WTC11 (cell line): ENCODE measurements at regions not wholly inside any gene's neighbourhood (a gene's known extent, or its start where the extent isn't known, plus 50 kb on each side); places are given as distances from the start of the nearest gene placed in this dataset.

ENCODE experiments used
- ATAC-seq: fragments of 200-7000 bp; cut with Tn5 transposase; 2 replicates; pipeline ENCODE4 v1.10.0; 2021; ENCODE audit warnings: mild to moderate bottlenecking, moderate library complexity
- CTCF ChIA-PET: fragments of 300-600 bp; sonication (Branson Sonifier 250); formaldehyde crosslinking; loops from one replicate; lab custom pipeline; 2021; ENCODE audit warnings: antibody characterized with exemption; lab: Charles Lee
- POLR2A ChIA-PET: fragments of 350-600 bp; sonication (Branson Sonifier 250); formaldehyde crosslinking; loops from one replicate; lab custom pipeline; 2021; ENCODE audit warnings: antibody characterized with exemption; lab: Charles Lee
- DNase-seq: peaks from one replicate; pipeline ENCODE4 v3.0.0; 2021; ENCODE audit warnings: low spot score
- H3K27ac Mint-ChIP-seq: 2 replicates; pipeline ENCODE4 v1.8.0; 2021; ENCODE audit warnings: mixed read lengths
- H3K27me3 Mint-ChIP-seq: 2 replicates; pipeline ENCODE4 v1.8.0; 2021; ENCODE audit warnings: low read depth, mild to moderate bottlenecking, moderate library complexity, mixed read lengths
- H3K36me3 Mint-ChIP-seq: 2 replicates; pipeline ENCODE4 v1.8.0; 2021; ENCODE audit warnings: mixed read lengths
- H3K4me1 Mint-ChIP-seq: 2 replicates; pipeline ENCODE4 v1.8.0; 2022; ENCODE audit warnings: mixed read lengths
- H3K4me3 Mint-ChIP-seq: 2 replicates; pipeline ENCODE4 v1.8.0; 2021; ENCODE audit warnings: mild to moderate bottlenecking, moderate library complexity, mixed read lengths
- H3K9me3 Mint-ChIP-seq: 2 replicates; pipeline ENCODE4 v1.8.0; 2021; ENCODE audit warnings: mixed read lengths
- CBFB ChIP-seq: sonication (generic); formaldehyde crosslinking; IDR thresholded peaks from 2 replicates; pipeline ENCODE4 v1.8.1; 2022; ENCODE audit warnings: mild to moderate bottlenecking, low read depth, missing genetic modification reagents
- E2F4 ChIP-seq: sonication (generic); formaldehyde crosslinking; IDR thresholded peaks from 2 replicates; pipeline ENCODE4 v1.8.1; 2022; ENCODE audit warnings: low read depth, mild to moderate bottlenecking, moderate library complexity, missing genetic modification reagents, borderline replicate concordance
- FOXK1 ChIP-seq: sonication (generic); formaldehyde crosslinking; IDR thresholded peaks from 2 replicates; pipeline ENCODE4 v1.8.0; 2022; ENCODE audit warnings: mild to moderate bottlenecking, moderate library complexity, missing genetic modification reagents
- FOXP1 ChIP-seq: sonication (generic); formaldehyde crosslinking; IDR thresholded peaks from 2 replicates; pipeline ENCODE4 v1.8.0; 2022; ENCODE audit warnings: missing genetic modification reagents, mild to moderate bottlenecking, moderate library complexity, borderline replicate concordance
- HMGA2 ChIP-seq: fragments of 250-450 bp; sonication (Bioruptor Pico); IDR thresholded peaks from 2 replicates; pipeline ENCODE4 v1.4.0; 2021; ENCODE audit warnings: mild to moderate bottlenecking, moderate library complexity
- MAX ChIP-seq: sonication (generic); formaldehyde crosslinking; IDR thresholded peaks from 2 replicates; pipeline ENCODE4 v1.8.0; 2022; ENCODE audit warnings: mild to moderate bottlenecking, missing genetic modification reagents
- NFATC4 ChIP-seq: fragments of 250-450 bp; sonication (Bioruptor Pico); IDR thresholded peaks from 2 replicates; pipeline ENCODE4 v1.9.0; 2021; ENCODE audit warnings: mild to moderate bottlenecking
- NFE2L1 ChIP-seq: sonication (generic); formaldehyde crosslinking; IDR thresholded peaks from 2 replicates; pipeline ENCODE4 v1.8.1; 2023; ENCODE audit warnings: missing genetic modification reagents
- NFYB ChIP-seq: sonication (generic); formaldehyde crosslinking; conservative IDR thresholded peaks from 2 replicates; pipeline ENCODE4 v1.8.0; 2022; ENCODE audit warnings: low read depth, missing genetic modification reagents
- NR2C2 ChIP-seq: sonication (generic); formaldehyde crosslinking; IDR thresholded peaks from 2 replicates; pipeline ENCODE4 v1.8.0; 2022; ENCODE audit warnings: mild to moderate bottlenecking, missing genetic modification reagents
- OVOL2 ChIP-seq: fragments of 250-450 bp; sonication (Bioruptor Pico); IDR thresholded peaks from 2 replicates; pipeline ENCODE4 v1.9.0; 2021; ENCODE audit warnings: mild to moderate bottlenecking, borderline replicate concordance
- SMAD4 ChIP-seq: sonication (generic); formaldehyde crosslinking; IDR thresholded peaks from 2 replicates; pipeline ENCODE4 v1.8.0; 2022; ENCODE audit warnings: mild to moderate bottlenecking, missing genetic modification reagents
- TCF7 ChIP-seq: sonication (generic); formaldehyde crosslinking; IDR thresholded peaks from 2 replicates; pipeline ENCODE4 v1.8.0; 2022; ENCODE audit warnings: mild to moderate bottlenecking, low read depth, missing genetic modification reagents, moderate library complexity
- TEAD1 ChIP-seq: sonication (generic); formaldehyde crosslinking; IDR thresholded peaks from 2 replicates; pipeline ENCODE4 v1.8.0; 2022; ENCODE audit warnings: mild to moderate bottlenecking, missing genetic modification reagents
- TP53 ChIP-seq: sonication (generic); formaldehyde crosslinking; IDR thresholded peaks from 2 replicates; pipeline ENCODE4 v1.8.1; 2023; ENCODE audit warnings: mild to moderate bottlenecking, missing genetic modification reagents
- ZNF423 ChIP-seq: fragments of 250-450 bp; sonication (Bioruptor Pico); IDR thresholded peaks from 2 replicates; pipeline ENCODE4 v2.1.2; 2022; ENCODE audit warnings: mild to moderate bottlenecking, moderate library complexity
- TF ChIP-seq, protein P1 (sequence below): sonication (generic); formaldehyde crosslinking; IDR thresholded peaks from 2 replicates; pipeline ENCODE4 v1.8.0; 2023; ENCODE audit warnings: missing genetic modification reagents, mild to moderate bottlenecking, borderline replicate concordance
- TF ChIP-seq, protein P2 (sequence below): fragments of 250-450 bp; sonication (Bioruptor Pico); conservative IDR thresholded peaks from 2 replicates; pipeline ENCODE4 v1.9.0; 2021; ENCODE audit warnings: mild to moderate bottlenecking
- TF ChIP-seq, protein P3 (sequence below): fragments of 250-450 bp; sonication (Bioruptor Pico); IDR thresholded peaks from 2 replicates; pipeline ENCODE4 v1.9.0; 2021; ENCODE audit warnings: mild to moderate bottlenecking
- TF ChIP-seq, protein P4 (sequence below): fragments of 250-450 bp; sonication (Bioruptor Pico); IDR thresholded peaks from 2 replicates; pipeline ENCODE4 v1.9.0; 2021; ENCODE audit warnings: mild to moderate bottlenecking, borderline replicate concordance
- TF ChIP-seq, protein P5 (sequence below): sonication (generic); formaldehyde crosslinking; IDR thresholded peaks from 2 replicates; pipeline ENCODE4 v1.8.0; 2022; ENCODE audit warnings: mild to moderate bottlenecking, missing genetic modification reagents

GRCh38 chr2:241925821-241926441 lies 56.4 kb downstream of the RTP5 start:
- ChIA-PET CTCF (no interaction called here), POLR2A (no interaction called here)
- DNase-seq (no peak), ATAC-seq (no peak; the same call in 1 of the 2 replicates)
- Mint-ChIP-seq H3K4me1 (0 out of 2 replicates have a peak, but pooled peaks cover 5% of the 10 kb centered on the region), H3K36me3 (no peaks in the 10 kb centered on the region), H3K27ac (no peak overlapping the region), H3K27me3 (no peaks in the 10 kb centered on the region), H3K9me3 (no peaks in the 10 kb centered on the region), H3K4me3 (no peak overlapping the region)
- TF ChIP-seq TCF7 = no peak
- TF ChIP-seq HMGA2 (CRISPR knock-in tag) = no peak
- no peak for TF ChIP-seq TP53 (CRISPR knock-in tag)
- TF ChIP-seq OVOL2 (CRISPR knock-in tag) = no peak
- TF ChIP-seq MAX (CRISPR knock-in tag) = no peak
- TF ChIP-seq FOXK1 = no peak
- no peak for TF ChIP-seq TEAD1 (CRISPR knock-in tag)
- no peak for TF ChIP-seq NFATC4 (CRISPR knock-in tag)
- TF ChIP-seq NFE2L1 (CRISPR knock-in tag) = no peak

- Mint-ChIP-seq H3K27ac (no peak overlapping the region), H3K9me3 (no peaks in the 10 kb centered on the region)
- no peak; the same call in 1 of the 2 replicates for ATAC-seq
- TF ChIP-seq SMAD4 (CRISPR knock-in tag) (no peak), FOXP1 (CRISPR knock-in tag) (no peak), ZNF423 (CRISPR knock-in tag) (no peak), NR2C2 (CRISPR knock-in tag) (no peak), NFYB (CRISPR knock-in tag) (no peak), OVOL2 (CRISPR knock-in tag) (no peak), CBFB (CRISPR knock-in tag) (no peak), E2F4 (no peak)
- TF ChIP-seq, protein P1, sequence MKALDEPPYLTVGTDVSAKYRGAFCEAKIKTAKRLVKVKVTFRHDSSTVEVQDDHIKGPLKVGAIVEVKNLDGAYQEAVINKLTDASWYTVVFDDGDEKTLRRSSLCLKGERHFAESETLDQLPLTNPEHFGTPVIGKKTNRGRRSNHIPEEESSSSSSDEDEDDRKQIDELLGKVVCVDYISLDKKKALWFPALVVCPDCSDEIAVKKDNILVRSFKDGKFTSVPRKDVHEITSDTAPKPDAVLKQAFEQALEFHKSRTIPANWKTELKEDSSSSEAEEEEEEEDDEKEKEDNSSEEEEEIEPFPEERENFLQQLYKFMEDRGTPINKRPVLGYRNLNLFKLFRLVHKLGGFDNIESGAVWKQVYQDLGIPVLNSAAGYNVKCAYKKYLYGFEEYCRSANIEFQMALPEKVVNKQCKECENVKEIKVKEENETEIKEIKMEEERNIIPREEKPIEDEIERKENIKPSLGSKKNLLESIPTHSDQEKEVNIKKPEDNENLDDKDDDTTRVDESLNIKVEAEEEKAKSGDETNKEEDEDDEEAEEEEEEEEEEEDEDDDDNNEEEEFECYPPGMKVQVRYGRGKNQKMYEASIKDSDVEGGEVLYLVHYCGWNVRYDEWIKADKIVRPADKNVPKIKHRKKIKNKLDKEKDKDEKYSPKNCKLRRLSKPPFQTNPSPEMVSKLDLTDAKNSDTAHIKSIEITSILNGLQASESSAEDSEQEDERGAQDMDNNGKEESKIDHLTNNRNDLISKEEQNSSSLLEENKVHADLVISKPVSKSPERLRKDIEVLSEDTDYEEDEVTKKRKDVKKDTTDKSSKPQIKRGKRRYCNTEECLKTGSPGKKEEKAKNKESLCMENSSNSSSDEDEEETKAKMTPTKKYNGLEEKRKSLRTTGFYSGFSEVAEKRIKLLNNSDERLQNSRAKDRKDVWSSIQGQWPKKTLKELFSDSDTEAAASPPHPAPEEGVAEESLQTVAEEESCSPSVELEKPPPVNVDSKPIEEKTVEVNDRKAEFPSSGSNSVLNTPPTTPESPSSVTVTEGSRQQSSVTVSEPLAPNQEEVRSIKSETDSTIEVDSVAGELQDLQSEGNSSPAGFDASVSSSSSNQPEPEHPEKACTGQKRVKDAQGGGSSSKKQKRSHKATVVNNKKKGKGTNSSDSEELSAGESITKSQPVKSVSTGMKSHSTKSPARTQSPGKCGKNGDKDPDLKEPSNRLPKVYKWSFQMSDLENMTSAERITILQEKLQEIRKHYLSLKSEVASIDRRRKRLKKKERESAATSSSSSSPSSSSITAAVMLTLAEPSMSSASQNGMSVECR (CRISPR knock-in tag) = no peak
- TF ChIP-seq, protein P2, sequence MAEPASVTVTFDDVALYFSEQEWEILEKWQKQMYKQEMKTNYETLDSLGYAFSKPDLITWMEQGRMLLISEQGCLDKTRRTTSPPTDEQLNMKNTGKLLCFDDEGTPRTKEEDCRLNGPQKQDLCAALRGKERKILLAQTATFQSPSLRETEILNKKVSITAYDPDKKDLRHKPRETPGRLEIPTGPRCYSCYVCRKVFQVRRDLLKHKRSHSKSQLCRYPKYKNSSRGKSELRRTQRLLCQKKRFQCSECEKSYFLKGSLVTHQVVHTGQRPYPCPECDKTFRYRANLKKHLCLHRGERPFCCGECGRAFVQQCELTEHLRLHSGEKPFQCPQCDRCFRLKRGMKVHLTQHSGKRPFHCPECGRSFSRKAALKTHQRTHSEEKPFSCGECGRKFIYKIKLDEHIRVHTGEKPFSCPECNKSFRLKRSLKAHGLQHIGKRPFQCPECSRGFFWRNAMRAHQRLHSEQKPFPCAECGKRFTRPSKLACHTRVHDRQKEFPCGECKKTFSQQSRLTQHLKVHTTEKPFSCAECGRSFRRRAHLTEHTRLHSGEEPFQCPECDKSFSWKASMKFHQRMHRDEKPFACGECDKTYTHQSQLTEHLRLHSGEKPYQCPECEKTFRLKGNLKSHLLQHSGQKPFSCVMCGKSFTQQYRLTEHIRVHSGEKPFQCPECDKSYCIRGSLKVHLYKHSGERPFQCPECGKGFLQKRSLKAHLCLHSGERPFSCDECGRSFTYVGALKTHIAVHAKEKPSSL = no peak
- TF ChIP-seq, protein P3, sequence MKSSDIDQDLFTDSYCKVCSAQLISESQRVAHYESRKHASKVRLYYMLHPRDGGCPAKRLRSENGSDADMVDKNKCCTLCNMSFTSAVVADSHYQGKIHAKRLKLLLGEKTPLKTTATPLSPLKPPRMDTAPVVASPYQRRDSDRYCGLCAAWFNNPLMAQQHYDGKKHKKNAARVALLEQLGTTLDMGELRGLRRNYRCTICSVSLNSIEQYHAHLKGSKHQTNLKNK (CRISPR knock-in tag) = no peak
- TF ChIP-seq, protein P4, sequence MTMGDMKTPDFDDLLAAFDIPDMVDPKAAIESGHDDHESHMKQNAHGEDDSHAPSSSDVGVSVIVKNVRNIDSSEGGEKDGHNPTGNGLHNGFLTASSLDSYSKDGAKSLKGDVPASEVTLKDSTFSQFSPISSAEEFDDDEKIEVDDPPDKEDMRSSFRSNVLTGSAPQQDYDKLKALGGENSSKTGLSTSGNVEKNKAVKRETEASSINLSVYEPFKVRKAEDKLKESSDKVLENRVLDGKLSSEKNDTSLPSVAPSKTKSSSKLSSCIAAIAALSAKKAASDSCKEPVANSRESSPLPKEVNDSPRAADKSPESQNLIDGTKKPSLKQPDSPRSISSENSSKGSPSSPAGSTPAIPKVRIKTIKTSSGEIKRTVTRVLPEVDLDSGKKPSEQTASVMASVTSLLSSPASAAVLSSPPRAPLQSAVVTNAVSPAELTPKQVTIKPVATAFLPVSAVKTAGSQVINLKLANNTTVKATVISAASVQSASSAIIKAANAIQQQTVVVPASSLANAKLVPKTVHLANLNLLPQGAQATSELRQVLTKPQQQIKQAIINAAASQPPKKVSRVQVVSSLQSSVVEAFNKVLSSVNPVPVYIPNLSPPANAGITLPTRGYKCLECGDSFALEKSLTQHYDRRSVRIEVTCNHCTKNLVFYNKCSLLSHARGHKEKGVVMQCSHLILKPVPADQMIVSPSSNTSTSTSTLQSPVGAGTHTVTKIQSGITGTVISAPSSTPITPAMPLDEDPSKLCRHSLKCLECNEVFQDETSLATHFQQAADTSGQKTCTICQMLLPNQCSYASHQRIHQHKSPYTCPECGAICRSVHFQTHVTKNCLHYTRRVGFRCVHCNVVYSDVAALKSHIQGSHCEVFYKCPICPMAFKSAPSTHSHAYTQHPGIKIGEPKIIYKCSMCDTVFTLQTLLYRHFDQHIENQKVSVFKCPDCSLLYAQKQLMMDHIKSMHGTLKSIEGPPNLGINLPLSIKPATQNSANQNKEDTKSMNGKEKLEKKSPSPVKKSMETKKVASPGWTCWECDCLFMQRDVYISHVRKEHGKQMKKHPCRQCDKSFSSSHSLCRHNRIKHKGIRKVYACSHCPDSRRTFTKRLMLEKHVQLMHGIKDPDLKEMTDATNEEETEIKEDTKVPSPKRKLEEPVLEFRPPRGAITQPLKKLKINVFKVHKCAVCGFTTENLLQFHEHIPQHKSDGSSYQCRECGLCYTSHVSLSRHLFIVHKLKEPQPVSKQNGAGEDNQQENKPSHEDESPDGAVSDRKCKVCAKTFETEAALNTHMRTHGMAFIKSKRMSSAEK (CRISPR knock-in tag) = no peak
- TF ChIP-seq, protein P5, sequence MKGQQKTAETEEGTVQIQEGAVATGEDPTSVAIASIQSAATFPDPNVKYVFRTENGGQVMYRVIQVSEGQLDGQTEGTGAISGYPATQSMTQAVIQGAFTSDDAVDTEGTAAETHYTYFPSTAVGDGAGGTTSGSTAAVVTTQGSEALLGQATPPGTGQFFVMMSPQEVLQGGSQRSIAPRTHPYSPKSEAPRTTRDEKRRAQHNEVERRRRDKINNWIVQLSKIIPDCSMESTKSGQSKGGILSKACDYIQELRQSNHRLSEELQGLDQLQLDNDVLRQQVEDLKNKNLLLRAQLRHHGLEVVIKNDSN = no peak
Measured at GRCh38 chr2:241926541-241927311, 57.2 kb downstream of the RTP5 start.

More at GRCh38 chr2:241926541-241927311, 57.2 kb downstream of the RTP5 start:
- 0 out of 2 replicates have a peak, but pooled peaks cover 5% of the 10 kb centered on the region for H3K4me1 Mint-ChIP-seq
- no peaks in the 10 kb centered on the region for H3K36me3 Mint-ChIP-seq
- no peaks in the 10 kb centered on the region for H3K27me3 Mint-ChIP-seq
- no peak for DNase-seq
- ChIA-PET CTCF (no interaction called here), POLR2A (no interaction called here)
- H3K4me3 Mint-ChIP-seq = no peak overlapping the region
